NCI-H748 treated with DMSO at 0.1 percent for 48 hours (cell line): ENCODE measurements at regions not wholly inside any gene's neighbourhood (a gene's known extent, or its start where the extent isn't known, plus 50 kb on each side); places are given as distances from the start of the nearest gene placed in this dataset.
A peak's percentile ranks its signal among the peaks of the same experiment; 100 is the strongest.

Experiments
- DNase-seq: peaks from one replicate; lab custom pipeline; 2025; lab: John Stamatoyannopoulos, UW

GRCh38 chr5:53416144-53416738 is 64.2 kb upstream of the FST start:
- DNase-seq, result no peak

- DNase-seq, result no peak
These were observed 62.0 kb upstream of the FST start for GRCh38 chr5:53418409-53418808.

- no peak for DNase-seq
These were observed 61.4 kb upstream of the FST start for GRCh38 chr5:53418826-53419658.

GRCh38 chr5:53422539-53422938 is 57.9 kb upstream of the FST start:
- no peak for DNase-seq

- no peak for DNase-seq
These were observed 56.7 kb upstream of the FST start for GRCh38 chr5:53423724-53424123.

GRCh38 chr5:53424686-53425615 is 55.5 kb upstream of the FST start:
- DNase-seq, result no peak

- peak; percentile 44 for DNase-seq
These were observed 54.5 kb upstream of the FST start for GRCh38 chr5:53425687-53426511.

GRCh38 chr5:53426512-53426830 is 54.0 kb upstream of the FST start:
- DNase-seq, result no peak

- no peak for DNase-seq
These were observed 53.6 kb upstream of the FST start for GRCh38 chr5:53426878-53427277.

GRCh38 chr5:53427965-53428364 is 52.5 kb upstream of the FST start:
- no peak for DNase-seq

- no peak for DNase-seq
These were observed 50.7 kb upstream of the FST start for GRCh38 chr5:53429706-53430105.

- DNase-seq, result no peak
These were observed 49.7 kb upstream of the FST start for GRCh38 chr5:53430618-53431252.
